GM23338 (cell line): ENCODE measurements at regions not wholly inside any gene's neighbourhood (a gene's known extent, or its start where the extent isn't known, plus 50 kb on each side); places are given as distances from the start of the nearest gene placed in this dataset.

Experiments used
- CTCF ChIP-seq, 2 experiments: fragments of 200-600 bp in 1 of 2; sonication (generic) in 1 of 2; conservative IDR thresholded peaks; 2 replicates each; pipeline versions ENCODE4 v1.5.1 to v1.6.1; 2016 to 2017; ENCODE audit warnings: antibody characterized with exemption in 2 of 2, low read depth in 2 of 2, mild to moderate bottlenecking in 2 of 2, moderate library complexity in 1 of 2
- ZNF114 ChIP-seq: fragments of 250-450 bp; sonication (Bioruptor Pico); IDR thresholded peaks from 2 replicates; pipeline ENCODE4 v1.5.0; 2020; ENCODE audit warnings: mild to moderate bottlenecking, moderate library complexity

GRCh38 chr10:88100281-88100680 lies 236.9 kb downstream of the PTEN start:
- TF ChIP-seq CTCF (conservative IDR thresholded peaks at IDR 0.05; ENCODE audit: low read depth in 2 of 2) (no peak), ZNF114 (no peak)
